ENCODE measurements at regions not wholly inside any gene's neighbourhood (a gene's known extent, or its start where the extent isn't known, plus 50 kb on each side); places are given as distances from the start of the nearest gene placed in this dataset.

- TF ChIP-seq CTCF (IDR thresholded peaks at IDR 0.05): no peak
- no peak for TF ChIP-seq EP300 (IDR thresholded peaks at IDR 0.05)
- TF ChIP-seq POLR2A (IDR thresholded peaks at IDR 0.05): no peak
These were observed 1173.6 kb upstream of the SORCS1 start for GRCh38 chr10:108338146-108338545.

Measured in ovary (tissue), 3 donors.